Hepatocyte (in vitro differentiated cells): ENCODE measurements at regions not wholly inside any gene's neighbourhood (a gene's known extent, or its start where the extent isn't known, plus 50 kb on each side); places are given as distances from the start of the nearest gene placed in this dataset.

Experiments used
- CTCF ChIP-seq: fragments of 200-600 bp; sonication (generic); IDR thresholded peaks from 2 replicates; pipeline ENCODE4 v1.5.1; 2016; ENCODE audit warnings: antibody characterized with exemption, mild to moderate bottlenecking; ENCODE audit not compliant: poor library complexity
- EZH2 ChIP-seq: fragments of 200-600 bp; sonication (generic); IDR thresholded peaks from 2 replicates; pipeline ENCODE4 v1.6.1; 2016; ENCODE audit warnings: antibody characterized with exemption, mild to moderate bottlenecking, borderline replicate concordance
- EZH2phosphoT487 ChIP-seq: fragments of 200-600 bp; sonication (generic); IDR thresholded peaks from one replicate; pipeline ENCODE4 v1.6.1; 2018; ENCODE audit warnings: antibody characterized with exemption, mild to moderate bottlenecking, low read depth, moderate library complexity; ENCODE audit not compliant: unreplicated experiment, severe bottlenecking

- no peak for TF ChIP-seq CTCF
- TF ChIP-seq EZH2: no peak
- no peak for TF ChIP-seq EZH2phosphoT487
These were observed 260.9 kb downstream of the SRGAP2C start for GRCh38 chr1:121445679-121446078.
